Stimulated activated CD8-positive, alpha-beta memory T cell treated with anti-CD3 and anti-CD28 coated beads, Interleukin-15, amount 100 ng/mL, for 24 hours (primary cell): ENCODE measurements at regions not wholly inside any gene's neighbourhood (a gene's known extent, or its start where the extent isn't known, plus 50 kb on each side); places are given as distances from the start of the nearest gene placed in this dataset.

ENCODE experiments used
- DNase-seq: peaks from one replicate; pipeline ENCODE4 v3.0.0-alpha.2; 2020; ENCODE audit warnings: low read depth

DNA sequence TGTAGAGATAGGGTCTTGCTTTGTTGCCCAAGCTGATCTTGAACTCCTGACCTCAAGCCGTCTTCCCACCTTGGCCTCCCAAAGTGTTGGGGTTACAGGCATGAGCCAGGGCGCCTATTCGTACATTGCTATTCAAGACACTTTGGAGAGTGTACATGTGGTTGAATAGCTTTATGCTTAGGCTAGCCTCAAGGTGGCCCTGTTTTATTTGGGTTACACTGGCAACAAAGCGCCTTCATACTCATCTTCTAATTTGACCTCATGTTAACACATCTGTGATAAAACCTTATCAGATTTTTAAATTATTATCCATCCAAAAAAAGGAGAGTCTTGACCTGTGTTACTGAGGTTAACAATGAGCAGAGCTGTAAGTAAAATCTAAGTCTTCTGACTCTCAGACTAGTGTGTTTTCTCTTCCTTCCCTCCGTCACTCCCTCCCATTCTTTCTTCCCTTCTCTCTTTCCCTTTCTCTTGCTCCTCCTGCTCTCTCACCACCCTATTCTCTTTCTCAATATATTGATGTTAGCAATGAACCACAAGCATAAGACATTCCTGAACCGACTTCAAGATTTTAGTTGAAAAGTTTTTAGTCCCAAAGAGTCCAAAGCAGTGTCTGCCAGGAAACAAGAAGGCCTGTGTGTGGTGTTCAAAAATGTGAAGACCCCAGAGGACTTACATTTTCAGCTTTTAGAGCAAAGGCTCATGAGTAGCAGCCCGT, 603.7 kb upstream of the CFAP20DC start:
- DNase-seq, result no peak

DNA sequence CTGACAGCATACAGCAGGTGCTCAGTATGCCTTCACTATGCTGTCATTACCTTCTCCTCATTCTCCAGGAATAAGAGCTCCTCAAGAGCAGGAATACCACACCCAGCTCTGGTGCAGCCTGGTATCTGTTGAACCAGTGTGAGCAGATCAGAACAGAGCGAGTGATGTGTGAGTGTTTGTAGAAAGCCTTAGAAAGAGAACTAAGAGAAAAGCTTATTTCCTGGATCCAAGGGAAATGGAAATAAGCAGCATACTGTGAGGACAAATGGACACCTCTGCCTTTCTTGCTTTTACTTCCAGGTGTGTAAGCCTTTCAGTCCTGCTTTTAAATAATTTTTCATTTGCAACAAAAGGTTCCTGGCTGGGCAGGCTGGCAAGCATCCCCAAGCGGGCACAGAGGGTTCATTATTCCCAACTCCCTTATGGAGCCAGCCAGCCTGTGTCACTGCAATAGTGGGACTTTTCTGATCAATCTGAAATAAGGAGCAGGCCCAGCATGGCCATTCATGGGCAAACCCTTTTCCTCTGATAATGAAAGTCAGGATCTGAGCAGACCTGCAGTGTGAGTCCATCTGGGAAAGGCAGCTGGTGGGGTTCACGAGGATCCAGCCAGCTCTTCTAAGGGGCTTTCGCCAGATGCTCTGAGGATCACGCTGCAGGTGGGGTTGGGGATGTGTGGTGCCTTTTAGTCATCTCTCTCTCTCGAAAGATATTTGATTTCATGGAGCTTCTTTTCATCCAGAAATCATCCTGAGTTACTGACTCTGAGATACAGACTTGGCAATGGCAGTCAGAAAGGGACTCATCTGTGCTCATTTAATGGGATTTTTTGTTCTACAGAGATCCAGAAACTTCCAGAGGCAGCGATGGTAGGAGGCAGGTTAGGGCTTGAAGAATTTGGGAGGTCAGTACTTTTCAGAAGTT, 594.9 kb upstream of the CFAP20DC start:
- no peak for DNase-seq

DNA sequence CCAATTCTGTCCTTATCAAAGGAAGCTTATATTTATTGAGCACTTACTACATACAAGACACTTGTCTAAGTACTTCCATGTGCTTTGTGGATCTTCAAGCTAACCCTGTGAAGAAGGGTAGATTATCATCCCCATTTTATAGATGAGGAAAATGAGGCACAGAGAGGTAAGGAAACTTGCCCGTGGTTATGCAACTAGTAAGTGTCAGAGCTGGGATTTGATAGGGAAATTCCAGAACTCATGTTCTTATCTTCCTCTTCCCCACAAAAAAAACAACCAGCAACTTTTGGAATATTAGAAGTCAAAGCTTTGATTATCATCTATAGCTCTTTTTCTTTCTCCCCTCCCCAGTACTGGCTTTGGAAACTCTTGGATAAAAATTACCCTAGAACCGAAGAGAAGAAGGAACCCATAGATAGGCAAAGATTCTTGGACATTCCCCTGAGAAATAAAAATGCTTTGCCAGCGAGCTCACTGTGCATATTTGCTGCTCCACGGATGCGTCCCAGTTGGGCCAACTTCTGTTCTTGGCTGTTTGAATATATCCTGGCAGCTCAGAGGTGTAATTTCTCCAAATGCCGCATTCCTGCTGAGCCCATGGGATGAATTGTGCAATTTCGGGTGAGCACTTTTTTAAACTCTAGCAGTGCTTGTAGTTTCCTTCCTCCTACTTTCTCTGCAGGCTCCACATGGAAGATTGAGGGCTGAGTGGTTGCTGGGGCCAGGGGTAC, 591.5 kb upstream of the CFAP20DC start:
- DNase-seq, result no peak

DNA sequence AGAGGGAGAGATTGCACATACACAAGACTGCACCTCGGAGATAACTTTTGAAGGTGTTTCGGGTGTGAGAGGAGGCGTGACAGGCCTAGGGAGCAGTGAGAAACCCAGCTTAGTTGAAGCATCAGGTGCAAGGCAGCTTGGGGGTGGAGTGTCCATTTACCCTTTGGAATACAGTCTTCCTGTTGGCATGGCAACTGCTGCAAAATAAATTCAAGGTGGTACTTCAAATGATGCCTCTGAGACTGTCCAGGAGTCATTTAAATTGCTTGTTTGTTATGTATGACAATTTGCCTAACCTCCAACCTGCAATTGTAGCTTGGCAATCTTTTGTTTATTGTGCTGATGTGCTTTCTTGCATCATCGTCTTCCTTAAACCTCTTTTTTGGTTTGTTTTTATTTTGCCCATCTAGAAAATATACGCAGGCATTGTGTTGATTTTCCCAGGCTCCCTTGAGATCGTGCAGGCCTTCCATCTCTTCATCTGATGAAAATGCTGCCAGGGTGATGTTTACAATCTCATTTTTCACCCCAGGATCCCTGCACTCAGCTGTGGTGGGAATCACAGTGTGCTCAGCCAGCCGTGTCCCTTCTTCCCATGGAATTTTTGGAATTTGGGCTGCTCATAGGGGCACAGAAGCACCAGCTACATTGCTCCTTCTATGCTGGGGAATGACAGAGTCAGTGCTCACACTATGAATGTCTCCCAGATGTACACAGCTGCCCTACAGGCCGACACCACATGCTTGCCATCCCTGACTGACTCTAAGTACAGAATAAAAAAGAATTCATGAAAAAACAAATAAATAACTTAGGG, 583.1 kb upstream of the CFAP20DC start:
- DNase-seq, result no peak

DNA sequence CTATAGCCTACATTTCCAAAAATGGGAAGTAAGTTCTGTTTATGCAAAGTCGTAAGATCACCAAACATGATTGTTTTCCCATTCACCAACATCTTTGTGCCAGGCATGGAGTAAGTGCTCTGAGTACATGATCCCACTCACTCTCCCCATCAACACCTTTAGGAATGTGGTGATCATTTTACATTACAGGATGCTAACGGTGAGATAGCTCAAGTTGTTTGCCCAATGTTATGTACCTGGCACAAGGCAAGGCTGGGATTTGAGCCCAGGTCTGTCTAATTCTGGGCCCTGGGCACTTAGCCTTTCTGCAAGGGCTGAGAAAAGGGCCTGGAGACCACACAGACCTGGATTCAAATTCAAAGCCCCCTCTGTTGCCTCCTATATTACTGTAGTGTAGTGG, 581.7 kb upstream of the CFAP20DC start:
- DNase-seq, result no peak

DNA sequence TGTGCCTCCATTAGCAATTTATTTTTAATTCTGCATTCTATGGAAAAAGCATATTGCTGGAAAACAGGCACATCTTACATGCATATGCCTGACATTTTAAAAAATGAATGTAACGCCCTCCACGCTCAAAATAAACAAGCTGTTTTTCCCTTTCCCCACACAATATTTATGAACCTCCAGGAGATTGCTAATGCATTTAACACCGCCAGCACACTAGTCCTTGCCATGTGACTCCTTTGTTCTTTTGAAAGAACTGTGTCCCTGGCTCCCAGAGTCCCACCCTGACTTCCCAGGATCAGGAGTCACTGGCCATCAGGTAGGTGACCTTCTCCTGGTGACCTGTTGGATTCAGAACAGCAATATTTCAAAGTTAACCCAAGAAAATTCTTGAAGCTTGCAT, 571.2 kb upstream of the CFAP20DC start:
- no peak for DNase-seq

DNA sequence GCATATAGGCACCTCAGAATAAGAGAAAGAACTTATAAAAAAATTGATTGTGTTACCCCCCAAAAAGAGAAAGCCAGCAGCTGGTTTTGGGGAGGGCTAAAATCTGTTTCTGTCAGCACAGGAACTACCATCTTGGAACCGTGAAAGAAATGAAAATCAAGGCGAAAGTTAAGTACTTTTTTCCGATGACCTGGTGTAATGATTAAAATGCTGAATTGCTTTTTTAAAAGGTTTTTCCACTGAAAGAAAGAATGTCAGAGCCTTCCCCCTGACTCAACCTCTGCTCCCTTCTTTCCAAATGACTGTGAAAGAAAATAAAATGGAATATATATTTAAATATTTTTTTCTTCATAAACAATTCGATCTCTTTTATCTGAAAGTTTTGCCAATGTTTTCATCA, 570.5 kb upstream of the CFAP20DC start:
- DNase-seq, result no peak

DNA sequence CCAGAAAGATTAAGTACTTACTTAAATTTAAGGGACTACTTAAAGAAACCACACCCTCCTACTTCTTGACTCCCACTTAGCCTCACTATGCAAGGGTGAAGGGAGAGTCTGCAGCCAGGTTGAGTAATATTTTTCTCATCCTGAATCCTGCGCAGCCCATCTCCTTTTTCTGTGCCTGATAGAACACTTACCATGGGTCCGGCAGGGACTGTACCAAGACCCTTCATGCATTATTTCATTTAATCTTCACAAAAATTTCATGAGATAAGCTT, 562.6 kb upstream of the CFAP20DC start:
- DNase-seq, result no peak

DNA sequence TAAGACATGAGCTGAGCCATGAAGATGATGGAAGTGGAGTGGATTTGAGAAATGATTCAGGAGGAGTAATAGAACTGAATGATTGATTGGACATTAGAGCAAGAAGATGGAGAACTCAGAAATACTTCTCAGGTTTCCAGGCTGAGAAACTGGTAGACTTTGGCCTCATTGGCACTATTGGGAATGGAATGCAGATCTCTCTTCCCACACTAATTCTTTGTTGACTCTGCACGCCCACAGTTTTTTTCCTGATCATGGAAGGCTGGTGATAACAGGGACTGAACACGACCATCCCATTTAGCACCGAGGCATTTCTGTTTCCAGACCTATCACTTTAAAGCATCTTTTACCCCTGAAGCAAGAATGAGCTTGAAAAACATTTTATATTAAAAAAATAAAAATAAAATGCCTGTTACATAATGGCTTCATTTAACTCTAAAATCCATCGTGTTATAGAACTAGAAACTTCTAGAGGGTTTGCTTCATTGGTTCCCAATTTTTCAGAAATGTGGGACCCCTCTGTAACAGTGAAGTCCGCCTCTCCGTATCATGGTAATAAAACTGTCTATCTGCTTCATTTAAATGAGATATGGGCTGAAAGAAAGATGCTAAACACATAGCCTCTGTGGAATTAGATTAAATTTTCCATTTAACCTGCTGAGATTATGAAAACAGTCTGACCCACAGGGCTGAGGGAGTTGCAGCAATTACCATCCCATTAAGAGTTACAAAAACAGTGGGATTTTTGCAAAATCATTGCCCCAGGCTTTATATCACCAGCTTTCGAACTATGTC, 562.0 kb upstream of the CFAP20DC start:
- DNase-seq, result no peak

DNA sequence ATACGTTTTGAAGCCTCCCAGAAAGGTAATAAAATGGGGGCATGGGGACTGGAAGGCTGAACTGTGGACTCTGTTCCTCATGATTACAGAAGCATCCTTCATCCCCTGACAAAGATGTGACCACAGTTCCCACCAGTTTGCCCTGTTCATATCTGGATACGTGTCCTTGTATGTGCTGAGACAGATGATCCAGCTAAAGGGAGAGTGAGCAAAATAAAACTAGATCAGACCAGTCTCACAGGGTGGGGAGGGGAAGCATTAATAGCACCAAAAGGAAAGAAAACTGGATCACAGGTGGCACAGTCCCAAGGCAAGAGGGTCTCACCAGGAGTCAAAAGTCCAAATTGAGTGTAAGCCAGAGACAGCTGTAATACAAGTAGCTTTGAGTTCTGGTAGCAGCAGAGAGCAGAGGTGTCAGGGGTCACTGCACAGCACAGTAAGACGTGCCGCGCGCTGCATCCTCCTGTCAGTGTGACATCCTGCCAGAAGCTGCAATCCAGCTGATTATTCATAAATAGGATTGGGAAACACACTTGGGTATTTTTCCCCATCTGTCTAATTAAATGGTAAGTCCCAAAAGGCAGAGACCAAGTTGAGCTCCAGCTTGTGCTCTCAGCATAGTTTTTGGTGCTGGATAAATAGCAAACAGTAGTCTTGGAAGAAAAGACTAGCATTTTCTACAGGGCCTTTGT, 560.0 kb upstream of the CFAP20DC start:
- DNase-seq, result no peak

DNA sequence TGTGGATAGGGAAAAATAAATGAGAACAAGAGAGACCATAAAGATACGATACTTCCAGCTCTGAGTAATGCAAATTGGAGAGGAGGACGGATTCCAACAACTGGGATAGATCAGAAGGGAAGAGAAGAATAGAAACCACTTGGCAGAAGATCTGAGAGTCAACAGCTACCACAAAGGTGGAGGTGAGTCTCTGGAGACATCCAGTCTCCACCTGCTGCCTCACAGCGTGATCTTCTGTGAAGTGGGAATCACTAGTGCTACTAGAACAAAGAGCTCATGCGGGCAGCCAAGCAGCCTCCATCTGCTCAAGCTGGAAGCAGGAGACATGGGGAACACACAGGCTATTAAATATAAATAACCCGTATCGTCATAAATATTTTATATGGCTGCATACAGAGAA, 558.5 kb upstream of the CFAP20DC start:
- no peak for DNase-seq

DNA sequence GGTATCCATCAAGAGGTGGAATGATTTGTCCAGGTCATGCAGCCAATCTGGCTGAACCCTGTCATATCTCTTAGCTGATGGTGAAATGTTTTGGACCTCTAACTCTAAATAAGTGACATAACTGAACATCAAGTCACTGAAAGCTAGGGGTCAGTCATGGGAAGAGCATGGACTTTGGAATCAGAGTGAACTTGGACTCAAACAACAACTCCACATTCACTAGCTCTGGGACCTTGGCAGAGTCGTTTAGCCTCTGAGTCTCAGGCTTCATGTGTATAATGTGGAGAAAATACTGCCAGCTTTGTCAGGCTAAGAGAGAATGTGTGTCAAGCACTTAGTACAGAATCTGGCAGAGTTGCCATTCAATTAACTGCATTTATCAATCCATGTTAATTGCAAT, 557.8 kb upstream of the CFAP20DC start:
- no peak for DNase-seq

DNA sequence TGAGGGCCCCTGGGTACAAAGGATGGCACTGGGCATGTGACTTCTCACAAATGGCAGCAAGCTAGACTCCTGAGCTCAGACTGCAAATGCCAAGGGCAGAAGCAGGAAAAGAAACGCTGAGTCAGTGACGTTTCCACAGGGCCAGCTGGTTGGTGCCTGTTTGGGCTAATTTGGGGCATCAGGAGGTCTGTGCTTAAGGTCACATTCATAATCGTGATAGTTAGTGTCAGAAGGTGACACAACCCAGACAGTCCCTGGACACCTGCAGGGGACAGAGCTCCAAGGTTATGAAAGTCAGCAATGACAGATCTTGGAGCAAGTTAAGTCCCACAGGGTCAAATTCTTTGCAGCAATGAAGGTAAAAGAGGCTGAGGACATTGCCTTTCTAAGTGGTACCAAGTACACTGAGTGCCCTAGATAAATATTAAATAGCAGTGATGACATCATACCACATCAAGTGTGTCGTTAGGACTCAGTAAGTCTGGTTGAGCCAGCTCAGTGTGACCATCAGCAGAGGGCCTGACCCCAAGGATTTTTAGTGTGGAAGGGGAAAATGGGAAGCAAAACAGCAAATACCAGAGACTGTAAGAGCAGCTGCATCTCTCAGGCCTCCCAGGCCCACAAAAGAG, 556.9 kb upstream of the CFAP20DC start:
- no peak for DNase-seq

DNA sequence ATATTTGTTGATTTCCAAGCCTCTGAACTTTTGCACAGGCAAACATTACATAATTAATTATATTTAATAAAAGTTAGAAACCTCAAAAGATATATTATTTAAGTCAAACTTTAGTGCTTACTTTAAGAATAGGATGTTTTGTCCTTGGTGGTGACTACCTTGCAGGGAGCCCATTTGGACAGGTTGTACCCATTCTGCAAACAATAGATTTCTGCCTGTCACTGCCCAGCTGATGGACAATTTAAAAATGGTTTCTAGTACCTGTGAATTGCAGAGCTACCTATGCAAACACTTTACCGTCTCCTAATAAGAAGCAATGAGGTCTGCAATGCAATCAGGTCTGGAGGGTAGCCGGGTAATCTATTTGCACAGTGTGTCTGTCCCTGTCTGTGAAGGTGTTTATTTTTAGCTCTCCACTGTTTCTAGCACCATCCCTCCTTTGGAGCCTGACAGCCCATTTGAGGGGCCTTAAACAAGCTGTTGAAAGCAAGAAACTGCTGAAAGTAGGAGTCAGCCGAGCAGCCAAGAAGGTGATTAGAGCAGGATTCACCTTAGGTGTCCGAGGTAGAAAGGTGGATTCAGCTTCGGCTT, 556.2 kb upstream of the CFAP20DC start:
- DNase-seq, result no peak

DNA sequence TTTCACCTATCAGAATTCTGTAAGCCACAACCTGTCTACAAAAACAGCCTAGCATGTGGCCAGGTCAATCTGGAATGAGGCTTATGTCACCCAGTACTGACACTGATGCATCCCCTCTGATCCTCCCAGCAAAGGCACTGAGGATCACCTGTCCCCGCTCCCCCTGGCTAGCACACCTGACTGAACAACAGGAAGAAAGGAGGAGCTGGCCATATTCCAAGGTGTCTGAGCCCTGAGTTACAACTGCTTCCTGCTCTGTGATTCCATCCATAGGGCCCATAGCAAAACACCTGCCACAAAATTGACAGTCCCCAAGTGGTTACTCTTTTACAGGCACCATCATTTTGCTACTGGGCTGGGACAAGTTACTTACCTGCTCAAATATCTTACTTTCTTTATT, 555.5 kb upstream of the CFAP20DC start:
- DNase-seq, result no peak

DNA sequence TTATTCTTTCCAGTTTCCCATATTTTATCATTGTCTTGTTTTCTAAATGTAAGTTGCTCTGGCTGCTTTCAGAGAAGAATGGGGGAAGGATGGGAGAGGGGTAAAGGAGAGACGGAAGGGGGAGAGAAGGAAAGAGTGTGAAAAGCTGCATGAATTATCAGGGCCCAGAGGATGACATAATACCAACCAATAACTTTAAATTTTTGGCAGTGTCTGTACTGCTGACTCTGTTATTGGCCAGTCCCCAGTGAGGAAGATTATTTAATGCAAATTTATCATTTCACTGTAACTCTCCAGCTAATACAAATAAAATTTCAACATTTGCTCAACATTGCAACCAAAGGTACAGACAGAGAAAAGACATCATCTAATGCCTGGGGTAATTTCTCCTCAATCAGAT, 551.7 kb upstream of the CFAP20DC start:
- DNase-seq, result no peak

DNA sequence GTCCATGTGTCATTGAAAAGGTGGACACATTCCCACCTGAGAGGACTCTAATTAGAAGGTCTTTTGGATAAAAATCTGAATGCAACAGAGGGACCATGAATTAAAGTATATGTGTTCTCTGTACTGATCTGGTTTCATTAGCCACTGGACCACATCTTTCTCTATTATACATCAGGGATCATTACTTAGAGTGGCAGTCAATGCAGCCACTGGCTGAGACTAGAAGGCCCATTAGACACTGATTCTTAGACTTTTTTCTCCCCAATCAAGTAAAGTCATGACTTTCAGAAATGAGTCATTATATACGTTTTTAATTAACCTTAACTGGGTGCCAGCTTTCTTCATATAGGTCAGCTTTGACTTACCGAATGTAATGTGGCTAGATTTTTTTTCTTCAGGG, 550.8 kb upstream of the CFAP20DC start:
- no peak for DNase-seq

DNA sequence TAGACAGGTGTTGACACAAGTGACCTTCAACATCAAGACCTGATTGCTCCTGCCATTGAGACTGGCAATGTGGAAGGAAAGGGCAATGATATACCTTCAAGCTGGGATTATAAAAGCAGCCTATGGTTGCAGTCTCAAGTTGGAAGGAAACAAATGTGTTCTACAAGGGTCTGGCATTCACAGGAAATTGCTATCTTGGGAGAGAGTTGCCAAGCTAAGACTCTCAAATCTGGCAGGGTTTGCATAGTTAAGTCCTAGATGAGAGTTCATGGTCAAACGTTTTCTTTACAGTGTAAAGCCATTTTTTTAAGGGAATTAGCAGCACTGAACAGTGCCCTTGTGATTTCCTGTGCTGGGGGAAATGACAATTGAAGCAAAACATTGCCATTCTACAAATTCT, 546.9 kb upstream of the CFAP20DC start:
- no peak for DNase-seq

DNA sequence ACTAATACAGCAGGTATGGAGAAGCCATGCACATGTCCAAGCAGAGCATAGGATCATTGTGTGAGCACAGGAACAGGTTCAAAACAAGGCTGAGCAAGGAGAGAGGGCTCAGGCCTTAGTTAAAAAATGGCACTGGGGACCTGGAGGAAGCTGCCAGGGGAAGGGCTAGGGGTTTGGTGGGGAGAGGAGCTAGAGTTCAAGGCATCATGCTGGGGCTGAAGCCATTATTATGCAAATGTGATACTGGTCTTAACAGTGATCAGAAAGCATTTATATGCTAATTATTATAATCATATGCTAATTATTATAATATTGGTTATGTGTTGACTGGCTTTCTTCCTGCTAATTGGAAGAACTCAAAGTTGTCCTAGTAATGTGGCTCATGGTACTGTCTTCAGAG, 546.0 kb upstream of the CFAP20DC start:
- no peak for DNase-seq

DNA sequence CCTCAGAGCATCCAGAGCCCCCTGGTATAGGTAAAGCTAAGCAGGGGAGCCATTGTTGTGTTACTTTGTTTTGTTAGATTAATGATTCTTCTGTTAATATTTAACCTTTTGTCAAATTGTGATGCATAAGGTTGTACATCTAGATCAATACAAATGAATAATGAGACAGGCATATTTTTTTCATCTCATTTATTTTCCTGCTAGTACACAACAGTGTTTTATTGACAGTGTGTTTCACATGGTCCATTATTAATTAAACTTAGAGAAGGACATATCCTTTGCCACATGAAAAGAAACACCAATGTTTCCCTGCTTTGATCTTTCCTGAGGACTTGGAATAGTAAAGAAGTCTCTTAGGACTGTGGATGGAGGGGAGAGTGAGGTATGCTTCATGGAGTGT, 543.6 kb upstream of the CFAP20DC start:
- DNase-seq, result no peak
